Liver (tissue), 8 donors: ENCODE measurements at regions not wholly inside any gene's neighbourhood (a gene's known extent, or its start where the extent isn't known, plus 50 kb on each side); places are given as distances from the start of the nearest gene placed in this dataset.

Source experiments
- DNase-seq: peaks from one replicate; pipeline ENCODE4 v3.0.0-alpha.2; 2017; ENCODE audit warnings: low spot score
- H3K27ac ChIP-seq, 2 donors: one replicate each; pipeline ENCODE4 v1.7.0; 2013; ENCODE audit warnings: inconsistent platforms in 2 of 2, low read length in 2 of 2, control low read depth in 1 of 2, low read depth in 1 of 2, mild to moderate bottlenecking in 1 of 2
- H3K27me3 ChIP-seq, 4 donors: one replicate each; pipeline versions ENCODE4 v1.6.1 to v1.7.0; 2013; ENCODE audit warnings: low read length in 3 of 4, inconsistent platforms in 1 of 4, mild to moderate bottlenecking in 1 of 4, moderate library complexity in 1 of 4; ENCODE audit not compliant: control insufficient read depth in 4 of 4, insufficient read depth in 4 of 4
- H3K36me3 ChIP-seq, 4 donors: one replicate each; pipeline versions ENCODE4 v1.6.1 to v1.7.0; 2013; ENCODE audit warnings: low read length in 3 of 4, mild to moderate bottlenecking in 3 of 4, low read depth in 1 of 4, moderate library complexity in 1 of 4; ENCODE audit not compliant: control insufficient read depth in 4 of 4, insufficient read depth in 3 of 4
- H3K4me1 ChIP-seq, 4 donors: one replicate each; pipeline versions ENCODE4 v1.6.1 to v1.7.0; 2013; ENCODE audit warnings: low read length in 3 of 4, mild to moderate bottlenecking in 3 of 4, moderate library complexity in 1 of 4; ENCODE audit not compliant: control insufficient read depth in 4 of 4, insufficient read depth in 4 of 4
- H3K4me3 ChIP-seq, 3 donors: one replicate each; pipeline versions ENCODE4 v1.6.1 to v1.7.0; 2013; ENCODE audit warnings: low read length in 3 of 3, control low read depth in 1 of 3, low read depth in 1 of 3, mild to moderate bottlenecking in 1 of 3
- H3K9ac ChIP-seq, 2 donors: one replicate each; pipeline ENCODE4 v1.7.0; 2013; ENCODE audit warnings: low read length in 2 of 2, mild to moderate bottlenecking in 2 of 2, moderate library complexity in 2 of 2, control low read depth in 1 of 2, low read depth in 1 of 2
- H3K9me3 ChIP-seq, 4 donors: one replicate each; pipeline versions ENCODE4 v1.6.1 to v1.7.0; 2013; ENCODE audit warnings: low read length in 3 of 4; ENCODE audit not compliant: control insufficient read depth in 4 of 4
- CTCF ChIP-seq: fragments of 150-350 bp; IDR thresholded peaks from 2 replicates; pipeline ENCODE4 v1.5.1; 2017; ENCODE audit warnings: improper control_type of control experiment, low read depth, low read length; ENCODE audit not compliant: missing input control
- EGR1 ChIP-seq, 2 donors: IDR thresholded peaks; 2 replicates each; pipeline ENCODE4 v1.6.1; 2016 to 2018; ENCODE audit warnings: antibody characterized with exemption in 2 of 2, low read depth in 2 of 2
- FOXA1 ChIP-seq: IDR thresholded peaks from 2 replicates; pipeline ENCODE4 v1.6.1; 2016; ENCODE audit warnings: antibody characterized with exemption
- FOXA2 ChIP-seq: IDR thresholded peaks from 2 replicates; pipeline ENCODE4 v1.6.1; 2016; ENCODE audit warnings: antibody characterized with exemption
- HNF4A ChIP-seq, 2 donors: conservative IDR thresholded peaks; 2 replicates each; pipeline ENCODE4 v1.6.1; 2016; ENCODE audit warnings: antibody characterized with exemption in 2 of 2, mild to moderate bottlenecking in 2 of 2
- JUND ChIP-seq, 2 donors: IDR thresholded peaks; 2 replicates each; pipeline ENCODE4 v1.6.1; 2016; ENCODE audit warnings: antibody characterized with exemption in 2 of 2
- MAX ChIP-seq: IDR thresholded peaks from 2 replicates; pipeline ENCODE4 v1.6.1; 2016; ENCODE audit warnings: antibody characterized with exemption
- NR2F2 ChIP-seq: IDR thresholded peaks from 2 replicates; pipeline ENCODE4 v1.6.1; 2016; ENCODE audit warnings: antibody characterized with exemption
- RAD21 ChIP-seq, 2 donors: IDR thresholded peaks; 2 replicates each; pipeline ENCODE4 v1.6.1; 2016; ENCODE audit warnings: antibody characterized with exemption in 2 of 2, mild to moderate bottlenecking in 2 of 2
- RXRA ChIP-seq, 2 donors: IDR thresholded peaks; 2 replicates each; pipeline ENCODE4 v1.6.1; 2017 to 2018; ENCODE audit warnings: antibody characterized with exemption in 2 of 2, mild to moderate bottlenecking in 1 of 2
- SP1 ChIP-seq: IDR thresholded peaks from 2 replicates; pipeline ENCODE4 v1.6.1; 2018; ENCODE audit warnings: antibody characterized with exemption, mild to moderate bottlenecking
- TAF1 ChIP-seq: conservative IDR thresholded peaks from 2 replicates; pipeline ENCODE4 v1.6.1; 2016; ENCODE audit warnings: antibody characterized with exemption, mild to moderate bottlenecking
- YY1 ChIP-seq: IDR thresholded peaks from 2 replicates; pipeline ENCODE4 v1.6.1; 2016; ENCODE audit warnings: antibody characterized with exemption, mild to moderate bottlenecking
- ZBTB33 ChIP-seq: IDR thresholded peaks from 2 replicates; pipeline ENCODE4 v1.6.1; 2016; ENCODE audit warnings: antibody characterized with exemption
- WGBS: extraction: QIAGEN DNeasy Blood & Tissue Kit; methylation state at CpG from one replicate; pipeline ENCODE4 v1.1.7; 2013; 5-methylcytosine and 5-hydroxymethylcytosine counted together
- TF ChIP-seq, protein P1 (sequence below): IDR thresholded peaks from 2 replicates; pipeline ENCODE4 v1.6.1; 2016; ENCODE audit warnings: antibody characterized with exemption, mild to moderate bottlenecking
- donor health status: healthy.
- donor health status: healthy.
- donor health status: healthy.
- donor health status: healthy.
- donor health status: healthy.

DNA sequence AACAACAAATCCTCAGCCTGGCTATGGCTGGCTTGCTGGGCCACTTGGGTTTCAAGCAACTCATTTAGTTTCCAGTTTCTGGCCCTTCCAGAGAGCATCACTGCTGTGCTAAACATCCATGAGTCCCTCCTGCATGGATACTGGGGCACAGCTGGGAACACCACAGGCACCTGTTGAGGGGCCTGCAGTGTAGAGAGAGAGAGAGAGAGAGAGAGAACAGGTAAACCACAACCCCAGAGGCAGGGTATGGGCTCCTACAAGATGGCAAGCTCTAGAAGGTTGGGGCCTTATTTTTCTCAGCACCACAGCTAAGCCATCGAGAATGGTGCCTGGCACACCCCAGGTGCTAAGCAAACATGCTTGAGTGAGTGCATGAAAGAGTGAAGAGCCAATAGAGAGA is 120.3 kb downstream of the RBFOX3 start:
- Histone ChIP-seq H3K9ac (no peak overlapping the region), H3K36me3 (no peaks in the 10 kb centered on the region), H3K9me3 (peaks cover 0 to 3% (median under 1%) of the 10 kb centered on the region in 4 donors), H3K4me3 (no peak overlapping the region), H3K27ac (no peak overlapping the region), H3K4me1 (no peaks in the 10 kb centered on the region), H3K27me3 (peaks cover 0 to 4% (median 0%) of the 10 kb centered on the region in 4 donors)
- DNase-seq = no peak
- TF ChIP-seq FOXA1 (no peak), NR2F2 (no peak), TAF1 (no peak), HNF4A (conservative IDR thresholded peaks at IDR 0.05) (no peak), ZBTB33 (no peak), MAX (no peak), SP1 (no peak), CTCF (no peak), FOXA2 (no peak), RAD21 (IDR thresholded peaks at IDR 0.05) (no peak), EGR1 (IDR thresholded peaks at IDR 0.05; ENCODE audit: low read depth in 2 of 2) (no peak)
- 19% methylated on average over 1 of the region's 1 CpG for WGBS

- 60% methylated on average over 12 of the region's 12 CpGs for WGBS
- DNase-seq = no peak
- H3K36me3 ChIP-seq = no peaks in the 10 kb centered on the region
Observed at GRCh38 chr17:79487149-79487548, 123.7 kb downstream of the RBFOX3 start.

More at GRCh38 chr17:79487149-79487548, 123.7 kb downstream of the RBFOX3 start:
- Histone ChIP-seq H3K9me3 (no peaks in the 10 kb centered on the region), H3K4me1 (no peaks in the 10 kb centered on the region), H3K9ac (no peak overlapping the region), H3K27me3 (peaks cover 0 to 2% (median 0%) of the 10 kb centered on the region in 4 donors), H3K4me3 (no peak overlapping the region), H3K27ac (no peak overlapping the region)
- no peak for TF ChIP-seq EGR1 (IDR thresholded peaks at IDR 0.05; ENCODE audit: low read depth in 2 of 2)
- no peak for TF ChIP-seq FOXA1
- TF ChIP-seq YY1 = no peak
- TF ChIP-seq NR2F2 = no peak
- TF ChIP-seq SP1 = no peak
- no peak for TF ChIP-seq ZBTB33
- no peak for TF ChIP-seq JUND (IDR thresholded peaks at IDR 0.05)
- TF ChIP-seq, protein P1, sequence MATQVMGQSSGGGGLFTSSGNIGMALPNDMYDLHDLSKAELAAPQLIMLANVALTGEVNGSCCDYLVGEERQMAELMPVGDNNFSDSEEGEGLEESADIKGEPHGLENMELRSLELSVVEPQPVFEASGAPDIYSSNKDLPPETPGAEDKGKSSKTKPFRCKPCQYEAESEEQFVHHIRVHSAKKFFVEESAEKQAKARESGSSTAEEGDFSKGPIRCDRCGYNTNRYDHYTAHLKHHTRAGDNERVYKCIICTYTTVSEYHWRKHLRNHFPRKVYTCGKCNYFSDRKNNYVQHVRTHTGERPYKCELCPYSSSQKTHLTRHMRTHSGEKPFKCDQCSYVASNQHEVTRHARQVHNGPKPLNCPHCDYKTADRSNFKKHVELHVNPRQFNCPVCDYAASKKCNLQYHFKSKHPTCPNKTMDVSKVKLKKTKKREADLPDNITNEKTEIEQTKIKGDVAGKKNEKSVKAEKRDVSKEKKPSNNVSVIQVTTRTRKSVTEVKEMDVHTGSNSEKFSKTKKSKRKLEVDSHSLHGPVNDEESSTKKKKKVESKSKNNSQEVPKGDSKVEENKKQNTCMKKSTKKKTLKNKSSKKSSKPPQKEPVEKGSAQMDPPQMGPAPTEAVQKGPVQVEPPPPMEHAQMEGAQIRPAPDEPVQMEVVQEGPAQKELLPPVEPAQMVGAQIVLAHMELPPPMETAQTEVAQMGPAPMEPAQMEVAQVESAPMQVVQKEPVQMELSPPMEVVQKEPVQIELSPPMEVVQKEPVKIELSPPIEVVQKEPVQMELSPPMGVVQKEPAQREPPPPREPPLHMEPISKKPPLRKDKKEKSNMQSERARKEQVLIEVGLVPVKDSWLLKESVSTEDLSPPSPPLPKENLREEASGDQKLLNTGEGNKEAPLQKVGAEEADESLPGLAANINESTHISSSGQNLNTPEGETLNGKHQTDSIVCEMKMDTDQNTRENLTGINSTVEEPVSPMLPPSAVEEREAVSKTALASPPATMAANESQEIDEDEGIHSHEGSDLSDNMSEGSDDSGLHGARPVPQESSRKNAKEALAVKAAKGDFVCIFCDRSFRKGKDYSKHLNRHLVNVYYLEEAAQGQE = no peak
- TF ChIP-seq MAX = no peak
- TF ChIP-seq RXRA (IDR thresholded peaks at IDR 0.05) = no peak
- no peak for TF ChIP-seq RAD21 (IDR thresholded peaks at IDR 0.05)
